K562 (cell line): ENCODE measurements at regions not wholly inside any gene's neighbourhood (a gene's known extent, or its start where the extent isn't known, plus 50 kb on each side); places are given as distances from the start of the nearest gene placed in this dataset.

Source experiments
- ATAC-seq: fragments of 200-7000 bp; cut with Tn5 transposase; 3 replicates; pipeline ENCODE4 v1.9.1; 2020; ENCODE audit warnings: moderate library complexity
- BruUV-seq: library from RNA; stranded (reverse); fragments of 400-500 nt; replicated peaks from 2 replicates; lab custom pipeline; 2021; lab: Mats Ljungman, UMichigan
- CTCF ChIA-PET: fragments of 300-600 bp; formaldehyde crosslinking; extraction: SDS; loops from one replicate; lab custom pipeline; 2021; ENCODE audit warnings: low intra/inter-chr PET ratio; lab: Yijun Ruan, JAX
- POLR2A ChIA-PET: fragments of 300-600, 350-650 bp; sonication (Branson Sonifier 250); formaldehyde crosslinking; extraction: SDS; loops from one replicate; lab custom pipeline; 2021; ENCODE audit warnings: antibody characterized with exemption, inconsistent platforms; lab: Yijun Ruan, JAX
- DNase-seq, 4 experiments: peaks; one replicate each; pipeline versions ENCODE4 v3.0.0 to v3.0.0-alpha.2; 2011 to 2018; ENCODE audit warnings: low spot score in 3 of 4, mixed read lengths in 3 of 4; ENCODE audit errors: extremely low read depth in 1 of 4
- FAIRE-seq: peaks from 2 replicates; lab custom pipeline; 2011; peaks lifted over from hg19 to GRCh38; lab: Jason Lieb, UNC
- H2AFZ ChIP-seq: 2 replicates; pipeline ENCODE4 v1.6.0; 2011; ENCODE audit warnings: low read depth, low read length, control low read depth, inconsistent platforms
- H3K27ac ChIP-seq: fragments of 200-600 bp; 3 replicates; pipeline ENCODE4 v1.8.0; 2011; ENCODE audit warnings: low read depth, mild to moderate bottlenecking, control low read depth, inconsistent platforms, low read length, moderate library complexity, mixed read lengths; ENCODE audit errors: extremely low read depth
- H3K27me3 ChIP-seq, 2 experiments: fragments of 300-600 bp in 1 of 2; 2 replicates in 1 of 2; 3 replicates in 1 of 2; pipeline versions ENCODE4 v1.6.0 to v1.8.0; 2011; ENCODE audit warnings: inconsistent platforms in 2 of 2, low read length in 2 of 2, mild to moderate bottlenecking in 1 of 2, mixed read lengths in 1 of 2, moderate library complexity in 1 of 2; ENCODE audit not compliant: control insufficient read depth in 2 of 2, insufficient read depth in 2 of 2
- H3K36me3 ChIP-seq: fragments of 300-600 bp; 3 replicates; pipeline ENCODE4 v1.8.0; 2011; ENCODE audit warnings: mild to moderate bottlenecking, low read length, inconsistent platforms; ENCODE audit not compliant: control insufficient read depth, insufficient read depth
- H3K4me1 ChIP-seq, 2 experiments: fragments of 200-600 bp in 1 of 2; replicated peaks in 1 of 2; 2 replicates in 1 of 2; 3 replicates in 1 of 2; pipeline versions ENCODE4 v1.5.1 to v1.8.0; 2011; ENCODE audit warnings: inconsistent platforms in 2 of 2, low read length in 2 of 2, mild to moderate bottlenecking in 1 of 2, mixed read lengths in 1 of 2, moderate library complexity in 1 of 2; ENCODE audit not compliant: control insufficient read depth in 2 of 2, insufficient read depth in 2 of 2
- H3K4me2 ChIP-seq: 2 replicates; pipeline ENCODE4 v1.6.1; 2011; ENCODE audit warnings: low read length, control low read depth, inconsistent platforms, mixed read lengths; ENCODE audit not compliant: insufficient read depth
- H3K4me3 ChIP-seq: fragments of 200-600 bp; sonication (generic), shearing (Covaris generic); 2 replicates; pipeline ENCODE4 v1.5.1; 2016; ENCODE audit warnings: control low read depth, inconsistent platforms
- H3K79me2 ChIP-seq: fragments of 200-600 bp; 3 replicates; pipeline ENCODE4 v1.8.0; 2011; ENCODE audit warnings: low read length, inconsistent platforms; ENCODE audit not compliant: control insufficient read depth, insufficient read depth
- H3K9ac ChIP-seq, 2 experiments: 2 replicates each; pipeline versions ENCODE4 v1.6.0 to v1.6.1; 2011; ENCODE audit warnings: low read depth in 2 of 2, low read length in 2 of 2, control low read depth in 1 of 2, inconsistent platforms in 1 of 2, mild to moderate bottlenecking in 1 of 2, mixed read lengths in 1 of 2; ENCODE audit not compliant: insufficient read depth in 1 of 2
- H3K9me1 ChIP-seq: one replicate; pipeline ENCODE4 v1.6.0; 2011; ENCODE audit warnings: inconsistent platforms, mild to moderate bottlenecking, low read length, moderate library complexity; ENCODE audit not compliant: control insufficient read depth, insufficient read depth
- H3K9me3 ChIP-seq: replicated peaks from 2 replicates; pipeline ENCODE4 v1.5.1; 2011; ENCODE audit warnings: low read depth, low read length, inconsistent platforms; ENCODE audit not compliant: control insufficient read depth, insufficient read depth
- H4K20me1 ChIP-seq: replicated peaks from 2 replicates; pipeline ENCODE4 v1.6.1; 2011; ENCODE audit warnings: low read length, inconsistent platforms, mixed read lengths; ENCODE audit not compliant: control insufficient read depth, insufficient read depth
- BDP1 ChIP-seq: IDR thresholded peaks from 3 replicates; pipeline ENCODE4 v1.6.1; 2011; ENCODE audit not compliant: insufficient read length, insufficient read depth
- BMI1 ChIP-seq: fragments of 150-350 bp; IDR thresholded peaks from 2 replicates; pipeline ENCODE4 v1.6.1; 2014; ENCODE audit warnings: low read length
- CCAR2 ChIP-seq: fragments of 200-400 bp; formaldehyde crosslinking; IDR thresholded peaks from 2 replicates; pipeline ENCODE4 v1.6.1; 2017; ENCODE audit warnings: mild to moderate bottlenecking, low read depth, low read length
- CREB1 ChIP-seq, 2 experiments: sonication (generic) in 1 of 2; formaldehyde crosslinking in 1 of 2; IDR thresholded peaks; 2 replicates each; pipeline versions ENCODE4 v1.6.1 to v1.8.0; 2012 to 2022; ENCODE audit warnings: inconsistent platforms in 1 of 2, mild to moderate bottlenecking in 1 of 2, missing genetic modification reagents in 1 of 2, moderate library complexity in 1 of 2
- E2F4 ChIP-seq: sonication (generic); formaldehyde crosslinking; IDR thresholded peaks from 2 replicates; pipeline ENCODE4 v1.8.0; 2022; ENCODE audit warnings: mild to moderate bottlenecking, low read depth, missing genetic modification reagents
- EHMT2 ChIP-seq: fragments of 450-650 bp; IDR thresholded peaks from 2 replicates; pipeline ENCODE4 v1.6.1; 2018; ENCODE audit warnings: antibody characterized with exemption
- ELF1 ChIP-seq: fragments of 200-800 bp; sonication (Bioruptor generic); IDR thresholded peaks from 2 replicates; pipeline ENCODE4 v1.6.1; 2016; ENCODE audit warnings: missing genetic modification characterization, missing compliant biosample characterization
- POLR2G ChIP-seq: fragments of 200-400 bp; formaldehyde crosslinking; IDR thresholded peaks from 2 replicates; pipeline ENCODE4 v1.6.1; 2017; ENCODE audit warnings: low read depth, mild to moderate bottlenecking, antibody characterized with exemption, low read length, moderate library complexity
- SNIP1 ChIP-seq: fragments of 450-650 bp; IDR thresholded peaks from 2 replicates; pipeline ENCODE4 v1.7.1; 2017; ENCODE audit warnings: low read depth, mild to moderate bottlenecking
- SRSF9 ChIP-seq: fragments of 200-400 bp; formaldehyde crosslinking; IDR thresholded peaks from 2 replicates; pipeline ENCODE4 v1.6.1; 2017; ENCODE audit warnings: low read depth, low read length, borderline replicate concordance
- TBL1XR1 ChIP-seq, 2 experiments: IDR thresholded peaks; 2 replicates each; pipeline ENCODE4 v1.6.1; 2012; ENCODE audit warnings: improper control_type of control experiment in 2 of 2, low read length in 2 of 2, mild to moderate bottlenecking in 1 of 2
- ZBTB26 ChIP-seq: fragments of 450-650 bp; formaldehyde crosslinking; IDR thresholded peaks from 2 replicates; pipeline ENCODE4 v1.4.0; 2022; ENCODE audit warnings: missing genetic modification characterization
- ZNF165 ChIP-seq: fragments of 250-450 bp; sonication (Bioruptor Pico); IDR thresholded peaks from 2 replicates; pipeline ENCODE4 v1.4.0; 2020; ENCODE audit warnings: borderline replicate concordance
- WGBS: fragments of 100-300 bp; shearing (Covaris generic); methylation state at CpG from one replicate; pipeline ENCODE4 v1.1.6; 2016; ENCODE audit warnings: low coverage, mixed read lengths; ENCODE audit not compliant: insufficient coverage; ENCODE audit errors: missing lambda C conversion rate; 5-methylcytosine and 5-hydroxymethylcytosine counted together
- in situ Hi-C: fragments of 300-500 bp; cut with MboI; formaldehyde crosslinking; loops from 4 replicates; pipeline ENCODE4 v1.15.0; 2018; ENCODE audit warnings: inconsistent platforms, mixed read lengths
- intact Hi-C: fragments of 100-400 bp; cut with micrococcal nuclease; formaldehyde crosslinking; loops from 2 replicates; pipeline ENCODE4 v1.14.2; 2022

GRCh38 chr20:60527656-60528055 lies 569.4 kb downstream of the CDH26 start:
- Histone ChIP-seq H3K9me3 (no peaks in the 10 kb centered on the region), H4K20me1 (no peaks in the 10 kb centered on the region), H3K4me1 (no peaks in the 10 kb centered on the region), H3K4me2 (no peak overlapping the region), H3K9me1 (no peaks in the 10 kb centered on the region), H3K9ac (no peak overlapping the region), H2AFZ (no peak overlapping the region), H3K27ac (no peak overlapping the region), H3K4me3 (no peak overlapping the region), H3K36me3 (no peaks in the 10 kb centered on the region), H3K27me3 (no peaks in the 10 kb centered on the region), H3K79me2 (no peaks in the 10 kb centered on the region)
- no TSS peak for BruUV-seq
- intact Hi-C loops (no loop called here), in situ Hi-C loops (no loop called here)
- 3% methylated on average over 7 of the region's 7 CpGs for WGBS
- ATAC-seq (no peak), FAIRE-seq (no peak), DNase-seq (no peak)
- TF ChIP-seq ELF1 (tag) (no peak), ZNF165 (CRISPR knock-in tag) (no peak), POLR2G (no peak), SRSF9 (no peak), ZBTB26 (no peak), EHMT2 (no peak), CCAR2 (no peak), SNIP1 (no peak), TBL1XR1 (IDR thresholded peaks at IDR 0.05; ENCODE audit: low read length in 2 of 2) (no peak), BMI1 (no peak), CREB1 (IDR thresholded peaks at IDR 0.05) (no peak), CREB1 (CRISPR knock-in tag; IDR thresholded peaks at IDR 0.05) (no peak), E2F4 (CRISPR knock-in tag) (no peak), BDP1 (no peak)
- POLR2A ChIA-PET = no interaction called here
- CTCF ChIA-PET = no interaction called here
